NB4 (cell line): ENCODE measurements at regions not wholly inside any gene's neighbourhood (a gene's known extent, or its start where the extent isn't known, plus 50 kb on each side); places are given as distances from the start of the nearest gene placed in this dataset.

ENCODE experiments used
- CTCF ChIP-seq: IDR thresholded peaks from one replicate; pipeline ENCODE4 v1.5.1; 2012; ENCODE audit warnings: low read depth, low read length
- MAX ChIP-seq: IDR thresholded peaks from 2 replicates; pipeline ENCODE4 v1.6.1; 2011; ENCODE audit warnings: low read depth, low read length

GRCh38 chr5:67339219-67339767, 142.7 kb upstream of the CD180 start:
- TF ChIP-seq MAX (no peak), CTCF (no peak)
